ENCODE measurements at regions not wholly inside any gene's neighbourhood (a gene's known extent, or its start where the extent isn't known, plus 50 kb on each side); places are given as distances from the start of the nearest gene placed in this dataset.

GRCh38 chr16:6200271-6200670 lies 1102.7 kb upstream of the EEF2KMT start:
- no peak for DNase-seq (ENCODE audit: low spot score)

GRCh38 chr16:6195966-6196365 lies 1098.4 kb upstream of the EEF2KMT start:
- no peak for DNase-seq (ENCODE audit: low spot score)

DNA sequence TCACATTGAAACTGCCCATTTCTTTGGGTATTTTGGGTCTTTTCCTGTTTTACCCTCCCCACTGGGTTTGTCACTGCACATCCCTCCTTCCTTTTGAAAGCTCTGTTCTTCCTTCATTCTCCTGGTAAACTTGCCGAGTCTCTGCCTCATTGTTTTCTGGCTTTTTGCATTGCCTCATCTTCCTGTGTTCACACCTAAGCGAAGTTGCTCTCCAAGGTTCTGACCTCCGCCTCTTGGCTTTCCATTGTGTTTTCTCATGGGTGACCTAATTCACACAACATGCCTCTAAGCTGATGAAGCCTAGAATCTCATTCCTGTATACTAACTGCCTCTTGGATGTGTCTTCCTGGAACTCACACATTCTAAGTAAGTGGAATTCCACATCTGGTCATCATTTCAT lies 1096.1 kb upstream of the EEF2KMT start:
- no peak for DNase-seq (ENCODE audit: low spot score)

GRCh38 chr16:6192984-6193383 lies 1095.4 kb upstream of the EEF2KMT start:
- DNase-seq (ENCODE audit: low spot score), result no peak

- DNase-seq (ENCODE audit: low spot score), result no peak
These were observed 1094.9 kb upstream of the EEF2KMT start for GRCh38 chr16:6192532-6192931.

DNA sequence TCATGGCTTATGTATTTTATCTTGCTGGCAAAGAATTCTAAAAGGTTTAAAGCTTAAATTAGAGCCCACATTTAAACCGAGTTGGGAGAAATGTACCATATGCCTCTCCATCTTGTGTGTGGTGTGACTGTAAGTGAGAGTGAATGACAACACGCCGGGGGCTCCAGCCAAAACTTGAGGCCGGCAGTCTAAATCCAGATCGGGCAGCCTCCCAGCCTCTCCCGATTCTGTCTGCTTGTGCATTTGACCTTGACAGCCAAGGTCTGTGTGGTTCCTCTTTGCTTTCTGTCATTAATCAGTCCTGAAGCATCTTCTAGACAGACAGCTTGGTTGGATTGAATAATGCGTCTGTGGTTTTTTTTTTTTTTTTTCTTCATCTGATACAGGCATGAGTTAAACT lies 1093.2 kb upstream of the EEF2KMT start:
- no peak for DNase-seq (ENCODE audit: low spot score)

GRCh38 chr16:6189216-6189615 lies 1091.6 kb upstream of the EEF2KMT start:
- DNase-seq (ENCODE audit: low spot score), result no peak

DNA sequence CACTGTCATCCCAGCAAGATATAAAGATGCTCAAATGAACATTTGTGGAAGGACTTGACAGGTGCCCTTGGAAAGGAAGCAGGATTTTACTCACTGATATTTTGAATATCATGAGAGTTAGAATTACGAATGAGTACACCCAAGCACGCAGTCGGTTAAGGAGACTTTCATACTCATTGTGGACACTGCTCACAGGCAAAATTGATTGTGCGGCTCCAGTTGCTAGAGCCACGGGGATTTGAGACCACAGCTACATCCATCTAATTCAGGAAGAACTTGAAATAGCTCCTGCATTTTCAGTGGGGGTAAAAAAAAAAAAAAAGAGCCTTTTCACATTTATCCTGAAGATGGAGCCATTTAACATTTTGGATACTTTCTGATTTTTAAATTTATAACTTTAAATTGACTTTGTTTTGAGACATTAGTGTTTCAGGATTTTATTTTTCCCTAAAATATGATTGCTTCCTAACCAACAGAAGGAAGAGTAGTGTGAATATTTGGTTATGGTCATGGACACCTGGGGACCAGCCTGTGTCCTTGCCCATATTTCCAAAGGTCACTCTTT lies 1080.1 kb upstream of the EEF2KMT start:
- DNase-seq (ENCODE audit: low spot score), result no peak

- no peak for DNase-seq (ENCODE audit: low spot score)
These were observed 1072.4 kb upstream of the EEF2KMT start for GRCh38 chr16:6170022-6170421.

- DNase-seq (ENCODE audit: low spot score), result no peak
These were observed 1067.9 kb upstream of the EEF2KMT start for GRCh38 chr16:6165330-6165979.

GRCh38 chr16:6160871-6161270 lies 1063.3 kb upstream of the EEF2KMT start:
- DNase-seq (ENCODE audit: low spot score), result no peak

DNA sequence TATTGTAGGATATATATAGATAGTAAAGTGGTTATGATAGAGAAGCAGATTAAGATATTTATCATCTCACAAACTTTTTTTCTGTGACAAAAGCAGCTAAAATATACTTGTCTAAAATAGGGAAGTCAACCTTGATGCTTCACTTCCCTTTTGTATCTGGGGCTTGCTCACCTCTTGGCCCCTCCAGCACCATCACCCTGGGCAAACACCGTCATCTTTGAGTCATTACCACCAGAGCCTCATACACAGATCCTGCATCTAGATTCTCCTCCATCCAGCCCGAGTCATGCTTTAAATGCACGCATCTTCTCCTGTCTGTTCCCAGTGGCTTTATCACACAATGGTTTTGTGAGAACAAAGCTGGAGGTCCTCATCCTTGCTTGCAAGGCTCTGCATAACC lies 1062.7 kb upstream of the EEF2KMT start:
- DNase-seq (ENCODE audit: low spot score), result no peak

DNA sequence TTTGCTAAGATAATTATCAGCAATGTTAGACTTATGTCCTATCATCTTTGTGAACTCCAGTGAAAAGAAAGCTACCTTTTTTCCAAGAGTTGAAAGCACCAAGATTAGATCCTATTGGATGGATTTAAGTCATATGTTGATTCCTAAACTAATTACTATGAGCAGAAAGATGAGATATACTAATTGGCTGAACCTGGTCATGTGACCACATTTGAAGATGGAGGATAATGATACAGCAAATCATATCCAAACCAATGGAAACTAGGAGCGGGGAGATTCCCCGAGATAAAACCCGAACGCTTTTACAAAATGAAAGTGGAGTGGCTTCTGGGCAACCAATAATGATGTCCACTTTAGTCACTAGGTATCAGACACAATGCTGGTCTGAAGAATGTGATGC lies 1060.2 kb upstream of the EEF2KMT start:
- no peak for DNase-seq (ENCODE audit: low spot score)

GRCh38 chr16:6155271-6155670 lies 1057.7 kb upstream of the EEF2KMT start:
- DNase-seq (ENCODE audit: low spot score), result no peak

- no peak for DNase-seq (ENCODE audit: low spot score)
These were observed 1056.3 kb upstream of the EEF2KMT start for GRCh38 chr16:6153901-6154300.

DNA sequence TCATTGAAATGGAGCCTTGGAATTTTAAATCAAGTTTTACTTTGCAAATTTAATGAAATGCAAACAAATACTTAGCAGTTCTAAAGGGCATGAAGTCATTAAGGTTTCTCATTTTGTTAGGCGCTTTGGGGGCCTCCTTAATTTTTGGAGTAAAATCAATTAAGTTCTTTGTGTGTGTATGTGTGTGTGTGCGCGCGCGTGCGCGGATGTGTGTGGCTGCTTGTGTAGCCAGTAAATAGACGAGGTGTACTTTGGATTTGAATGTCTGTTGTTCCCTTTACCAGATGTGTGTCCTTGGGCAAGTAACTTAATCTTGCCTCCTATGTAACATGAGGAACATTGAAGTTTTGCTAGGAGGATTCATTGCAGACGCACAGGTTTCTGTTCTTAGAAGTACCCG lies 1051.4 kb upstream of the EEF2KMT start:
- no peak for DNase-seq (ENCODE audit: low spot score)

GRCh38 chr16:6148361-6148760 lies 1050.8 kb upstream of the EEF2KMT start:
- no peak for DNase-seq (ENCODE audit: low spot score)

GRCh38 chr16:6146874-6147425 lies 1049.4 kb upstream of the EEF2KMT start:
- DNase-seq (ENCODE audit: low spot score), result no peak

DNA sequence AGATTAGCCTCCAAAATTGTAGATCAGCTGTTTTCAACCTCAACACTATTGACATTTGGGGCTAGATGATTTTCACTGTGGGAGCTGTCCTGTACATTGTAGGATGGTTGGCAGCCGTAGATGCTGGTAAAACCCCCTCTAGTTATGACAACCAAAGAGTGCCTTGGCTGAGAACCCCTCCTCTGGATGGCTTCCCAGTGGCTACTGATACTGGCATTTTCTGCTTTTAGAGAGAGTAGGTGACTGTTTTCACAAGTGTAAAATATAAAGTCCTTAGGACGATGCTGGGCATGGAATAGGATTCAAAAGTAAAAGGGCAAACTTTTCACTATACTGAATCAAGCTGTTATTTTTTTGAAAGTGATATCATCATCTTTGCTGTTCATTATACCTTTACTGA lies 1048.8 kb upstream of the EEF2KMT start:
- no peak for DNase-seq (ENCODE audit: low spot score)

DNA sequence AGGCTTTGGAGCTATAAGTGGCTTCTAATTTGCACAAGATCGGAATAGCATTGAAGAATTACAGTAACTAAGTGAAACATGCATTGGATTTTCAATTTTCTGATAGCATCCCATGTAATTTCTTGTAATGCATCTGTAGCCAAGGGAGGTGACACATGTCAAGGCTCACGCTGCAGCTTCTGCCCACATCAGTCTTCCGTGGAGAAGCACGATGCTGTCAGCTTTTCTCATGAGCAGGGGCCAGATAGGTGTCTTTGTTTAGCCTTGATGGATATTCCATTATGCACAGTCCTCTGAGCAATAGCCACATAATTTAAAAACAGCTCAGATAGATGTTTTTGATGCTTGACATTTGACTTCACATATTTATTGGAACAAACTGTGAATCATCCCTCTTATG lies 1046.9 kb upstream of the EEF2KMT start:
- DNase-seq (ENCODE audit: low spot score), result no peak

GRCh38 chr16:6143020-6143419 lies 1045.4 kb upstream of the EEF2KMT start:
- no peak for DNase-seq (ENCODE audit: low spot score)

DNA sequence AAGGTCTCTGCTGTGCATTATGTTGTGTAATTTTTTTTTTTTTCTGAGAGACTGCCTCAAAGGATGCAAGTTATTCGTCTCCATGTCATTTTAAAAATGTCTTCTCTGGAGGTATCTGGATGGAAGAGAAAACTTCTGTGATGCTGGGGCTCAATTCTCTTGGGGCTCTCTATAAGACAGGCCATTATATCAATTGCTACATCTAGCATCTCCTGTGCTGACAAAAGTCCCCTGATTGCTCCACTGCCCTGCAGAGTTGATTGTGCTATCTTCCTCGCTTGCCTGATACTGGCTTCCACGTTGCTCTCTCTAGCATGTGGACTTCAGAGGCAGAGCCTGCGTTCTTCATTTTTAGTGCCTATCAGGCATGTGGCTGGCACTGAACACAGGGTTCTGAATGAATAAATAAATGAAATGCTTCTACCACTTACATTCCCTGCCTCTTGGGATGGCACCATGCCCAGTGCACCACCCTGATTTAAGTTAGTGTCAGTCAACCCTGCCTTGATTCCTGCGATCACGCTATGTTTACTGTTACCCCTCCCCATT lies 1035.5 kb upstream of the EEF2KMT start:
- no peak for DNase-seq (ENCODE audit: low spot score)

GRCh38 chr16:6132121-6132520 lies 1034.5 kb upstream of the EEF2KMT start:
- no peak for DNase-seq (ENCODE audit: low spot score)
